ENCODE measurements at regions not wholly inside any gene's neighbourhood (a gene's known extent, or its start where the extent isn't known, plus 50 kb on each side); places are given as distances from the start of the nearest gene placed in this dataset.

- peaks cover 6% of the 10 kb centered on the region; the same call in 1 of the 2 replicates for H3K9me3 Mint-ChIP-seq
- no peaks in the 10 kb centered on the region; the same call in 1 of the 2 replicates for H3K27me3 Mint-ChIP-seq (ENCODE audit: low read depth)
- H3K4me1 Mint-ChIP-seq = peaks cover 16% of the 10 kb centered on the region
- POLR2A ChIA-PET = no interaction called here
- no peak overlapping the region for H3K4me3 Mint-ChIP-seq
- ATAC-seq (no peak), DNase-seq (ENCODE audit: low spot score) (no peak)
- no peak for TF ChIP-seq SOX15 (CRISPR knock-in tag; IDR thresholded peaks at IDR 0.05)
- no peak for TF ChIP-seq MLX (CRISPR knock-in tag; IDR thresholded peaks at IDR 0.05)
- TF ChIP-seq AR (CRISPR knock-in tag; IDR thresholded peaks at IDR 0.05) = no peak
- CTCF ChIA-PET = interaction anchor here (0.7 kb wide), 1 partner anchor 13 kb away, joined by 3 read pairs; no protein-coding TSS in a partner anchor
- no peaks in the 10 kb centered on the region for H3K36me3 Mint-ChIP-seq
- H3K27ac Mint-ChIP-seq = no peak overlapping the region
Observed at GRCh38 chr17:70795620-70796019, 626.3 kb downstream of the KCNJ2 start.

- POLR2A ChIA-PET = no interaction called here
- H3K27ac Mint-ChIP-seq = no peak overlapping the region
- no peak for DNase-seq (ENCODE audit: low spot score)
Observed at GRCh38 chr17:70796757-70797156, 627.4 kb downstream of the KCNJ2 start.

GRCh38 chr17:70797166-70797565 is 627.8 kb downstream of the KCNJ2 start:
- no peaks in the 10 kb centered on the region for H3K36me3 Mint-ChIP-seq
- H3K4me1 Mint-ChIP-seq = peaks cover 10% of the 10 kb centered on the region
- ChIA-PET CTCF (no interaction called here), POLR2A (no interaction called here)
- no peaks in the 10 kb centered on the region; the same call in 1 of the 2 replicates for H3K27me3 Mint-ChIP-seq (ENCODE audit: low read depth)
- DNase-seq (ENCODE audit: low spot score) = no peak
- no peak overlapping the region for H3K4me3 Mint-ChIP-seq
- no peak overlapping the region for H3K27ac Mint-ChIP-seq
- no peak for ATAC-seq
- 0 out of 2 replicates have a peak, but pooled peaks cover 5% of the 10 kb centered on the region for H3K9me3 Mint-ChIP-seq
- TF ChIP-seq KAT7 (CRISPR knock-in tag; IDR thresholded peaks at IDR 0.05; ENCODE audit: borderline replicate concordance) (no peak), ETV6 (CRISPR knock-in tag; IDR thresholded peaks at IDR 0.05) (no peak), ATF2 (CRISPR knock-in tag; IDR thresholded peaks at IDR 0.05; ENCODE audit: borderline replicate concordance, low read depth) (no peak), ZNF512 (CRISPR knock-in tag; IDR thresholded peaks at IDR 0.05; ENCODE audit: borderline replicate concordance) (no peak), USF1 (CRISPR knock-in tag; IDR thresholded peaks at IDR 0.05) (no peak), NR1H2 (CRISPR knock-in tag; IDR thresholded peaks at IDR 0.05) (no peak), ZNF425 (CRISPR knock-in tag; conservative IDR thresholded peaks at IDR 0.05) (no peak), ATF1 (CRISPR knock-in tag; IDR thresholded peaks at IDR 0.05) (no peak), CDX4 (CRISPR knock-in tag; IDR thresholded peaks at IDR 0.05; ENCODE audit: borderline replicate concordance) (no peak), FOXP4 (CRISPR knock-in tag; IDR thresholded peaks at IDR 0.05) (no peak), ATF6 (CRISPR knock-in tag; IDR thresholded peaks at IDR 0.05) (no peak)

More at GRCh38 chr17:70796757-70797156, 627.4 kb downstream of the KCNJ2 start:
- CTCF ChIA-PET = no interaction called here
- ATAC-seq = no peak
- peaks cover 14% of the 10 kb centered on the region for H3K4me1 Mint-ChIP-seq
- no peaks in the 10 kb centered on the region; the same call in 1 of the 2 replicates for H3K27me3 Mint-ChIP-seq (ENCODE audit: low read depth)
- no peak overlapping the region for H3K4me3 Mint-ChIP-seq
- 0 out of 2 replicates have a peak, but pooled peaks cover 5% of the 10 kb centered on the region for H3K9me3 Mint-ChIP-seq
- H3K36me3 Mint-ChIP-seq = no peaks in the 10 kb centered on the region
- TF ChIP-seq ZNF317 (CRISPR knock-in tag; IDR thresholded peaks at IDR 0.05; ENCODE audit: borderline replicate concordance, low read depth) = peak; percentile 76
- no peak for TF ChIP-seq ZNF396 (CRISPR knock-in tag; IDR thresholded peaks at IDR 0.05; ENCODE audit: borderline replicate concordance)
